AG08395 (cell line): ENCODE measurements at regions not wholly inside any gene's neighbourhood (a gene's known extent, or its start where the extent isn't known, plus 50 kb on each side); places are given as distances from the start of the nearest gene placed in this dataset.

Experiments
- DNase-seq: peaks from one replicate; pipeline ENCODE4 v3.0.0; 2012; ENCODE audit warnings: mixed read lengths, low spot score

GRCh38 chr4:79023799-79024770 is 84.8 kb upstream of the PAQR3 start:
- no peak for DNase-seq

- no peak for DNase-seq
Measured at GRCh38 chr4:79022529-79022928, 83.3 kb upstream of the PAQR3 start.

- no peak for DNase-seq
Measured at GRCh38 chr4:79017481-79017880, 78.2 kb upstream of the PAQR3 start.

- no peak for DNase-seq
Measured at GRCh38 chr4:79016878-79017277, 77.6 kb upstream of the PAQR3 start.

GRCh38 chr4:79015411-79015810 is 76.2 kb upstream of the PAQR3 start:
- no peak for DNase-seq

GRCh38 chr4:79014230-79014629 is 75.0 kb upstream of the PAQR3 start:
- DNase-seq: no peak

- no peak for DNase-seq
Measured at GRCh38 chr4:79013756-79014155, 74.5 kb upstream of the PAQR3 start.

- DNase-seq: no peak
Measured at GRCh38 chr4:78990938-78991810, 51.9 kb upstream of the PAQR3 start.

GRCh38 chr4:78989697-78990270 is 50.5 kb upstream of the PAQR3 start:
- no peak for DNase-seq
